ENCODE measurements at regions not wholly inside any gene's neighbourhood (a gene's known extent, or its start where the extent isn't known, plus 50 kb on each side); places are given as distances from the start of the nearest gene placed in this dataset.

DNA sequence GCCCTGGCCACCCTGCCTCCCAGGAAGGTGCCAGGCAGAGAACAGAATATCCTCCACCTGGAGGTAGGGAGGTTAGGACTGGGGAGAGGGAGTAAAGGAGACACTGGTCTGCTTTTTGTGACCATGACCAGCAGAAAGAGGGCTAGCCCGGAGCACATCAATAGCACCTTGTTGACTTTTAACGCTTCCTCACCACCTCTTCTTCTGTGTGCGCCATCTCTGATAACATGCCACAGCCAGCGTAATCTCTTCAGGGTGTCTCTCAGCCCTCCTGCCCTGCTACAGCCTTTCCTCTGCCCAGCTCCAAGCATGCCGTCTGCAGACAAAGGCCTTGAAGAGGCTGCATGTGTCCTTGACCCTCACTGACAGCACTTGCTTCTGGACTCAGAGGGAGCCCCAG, 50.9 kb upstream of the GJA5 start:
- ATAC-seq = peak; percentile 90
- no peak for DNase-seq
- intact Hi-C loops (cut with micrococcal nuclease) = no loop called here

DNA sequence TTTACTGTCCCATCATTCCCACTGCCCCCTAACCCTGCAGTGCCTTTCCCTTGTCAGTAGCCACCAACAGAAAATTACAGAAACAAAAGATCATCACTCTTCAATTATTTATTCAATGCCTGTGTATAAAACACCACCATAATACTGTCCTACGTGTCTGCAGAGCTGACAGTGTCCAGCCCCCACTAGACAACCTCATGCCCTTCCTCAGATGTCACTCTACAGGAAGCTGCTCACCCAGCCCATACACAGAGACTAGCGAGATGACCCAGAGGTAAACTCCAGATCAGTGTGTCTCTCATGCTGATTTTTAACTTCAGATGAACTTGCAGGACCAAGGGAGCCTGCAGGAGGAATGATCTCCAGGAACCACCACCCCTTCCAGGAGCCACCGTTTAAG, 51.3 kb upstream of the GJA5 start:
- DNase-seq (no peak), ATAC-seq (peak; percentile 54)
- intact Hi-C loops (cut with micrococcal nuclease) = no loop called here

DNA sequence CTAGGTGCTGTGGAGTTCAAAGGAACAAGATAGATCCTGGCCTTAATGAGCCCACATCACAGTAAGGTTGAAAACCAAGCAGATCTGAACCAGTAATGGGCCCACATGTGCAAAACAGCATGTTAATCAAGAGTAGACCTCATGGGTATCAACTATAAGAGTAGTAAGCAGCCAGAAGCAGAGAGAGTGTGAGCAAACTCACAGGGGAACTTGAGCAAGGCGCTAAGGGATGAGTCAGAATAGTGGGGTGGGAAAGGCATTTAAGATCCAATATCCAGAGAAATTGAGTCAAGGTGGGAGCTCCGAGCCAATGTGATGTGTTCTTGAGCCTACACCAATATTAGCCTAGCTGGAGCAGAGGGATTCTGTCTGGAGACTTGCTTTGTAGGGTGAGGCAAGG, 52.4 kb upstream of the GJA5 start:
- intact Hi-C loops (cut with micrococcal nuclease) = no loop called here
- ATAC-seq (no peak), DNase-seq (no peak)

GRCh38 chr1:147815503-147815902, 55.1 kb upstream of the GJA5 start:
- intact Hi-C loops (cut with micrococcal nuclease) = no loop called here
- ATAC-seq = no peak
- DNase-seq = no peak

DNA sequence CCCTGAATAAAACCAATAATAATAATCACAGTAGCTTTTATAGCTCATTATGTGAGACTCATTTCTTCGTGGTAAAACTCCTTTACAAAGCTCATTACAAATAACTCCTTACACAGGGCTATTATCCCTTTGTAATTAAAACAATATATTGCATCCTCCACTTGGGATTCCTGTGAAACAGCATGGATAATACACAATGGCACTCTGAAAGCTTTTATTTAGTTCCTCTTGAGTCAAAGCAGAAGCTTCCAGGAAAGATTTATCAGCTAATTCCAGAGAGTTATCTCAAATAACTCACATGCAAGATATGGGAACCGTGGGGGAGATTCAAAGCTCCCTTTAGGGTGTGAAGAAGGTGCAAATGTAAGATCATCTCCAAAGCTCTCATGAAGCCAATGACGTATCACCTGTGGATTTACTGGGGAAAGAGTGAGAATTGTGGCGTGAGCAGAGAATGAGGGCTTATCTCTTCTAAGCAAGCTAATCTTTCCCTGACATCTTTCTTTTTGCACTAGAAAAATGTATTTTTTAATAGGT, 60.4 kb upstream of the GJA5 start:
- ATAC-seq = no peak

GRCh38 chr1:147821883-147822282, 61.5 kb upstream of the GJA5 start:
- no peak for DNase-seq
- intact Hi-C loops (cut with micrococcal nuclease) = no loop called here
- ATAC-seq = peak; percentile 98

More for the DNA sequence above, 60.4 kb upstream of the GJA5 start:
- no peak for DNase-seq
- intact Hi-C loops (cut with micrococcal nuclease) = no loop called here

DNA sequence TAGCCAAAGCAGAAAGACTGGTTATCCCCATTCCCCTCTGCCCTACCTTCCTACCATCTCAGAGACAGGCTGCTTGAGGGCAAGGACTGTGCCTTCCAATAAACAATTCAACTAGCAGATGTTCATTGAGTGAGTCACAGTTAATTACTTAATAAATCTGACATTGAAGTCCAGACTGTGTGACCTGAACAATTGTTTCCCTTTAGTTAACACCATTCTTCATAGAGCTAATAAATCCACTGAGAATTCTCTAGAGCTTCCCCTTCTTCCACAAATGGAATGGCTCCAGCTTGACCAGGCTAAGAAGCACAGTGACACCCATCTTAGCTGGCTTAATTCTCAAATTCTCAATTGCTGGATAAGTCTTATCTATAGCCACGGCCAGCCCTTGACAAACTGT, 61.9 kb upstream of the GJA5 start:
- ATAC-seq = peak; percentile 63
- no peak for DNase-seq
- intact Hi-C loops (cut with micrococcal nuclease) = no loop called here

DNA sequence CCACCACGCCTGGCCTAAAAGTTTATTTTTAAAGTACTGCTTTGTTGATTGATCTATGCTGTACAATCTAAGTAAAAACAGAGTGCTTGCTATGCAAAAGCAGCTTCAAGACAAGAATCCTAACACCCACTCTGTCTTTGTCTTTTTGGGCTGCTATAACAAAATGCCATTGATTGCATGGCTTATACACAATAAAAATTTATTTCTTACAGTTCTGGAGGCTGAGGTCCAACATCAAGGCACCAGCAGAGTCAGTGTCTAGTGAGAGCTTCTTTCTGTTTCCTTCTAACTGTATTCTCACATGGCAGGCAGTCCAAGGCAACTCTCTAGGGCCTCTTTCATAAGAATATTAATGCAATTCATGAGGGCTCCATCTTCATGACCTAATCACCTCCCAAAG, 63.6 kb upstream of the GJA5 start:
- DNase-seq (no peak), ATAC-seq (no peak)
- intact Hi-C loops (cut with micrococcal nuclease) = no loop called here

GRCh38 chr1:147824798-147825197, 64.4 kb upstream of the GJA5 start:
- no peak for DNase-seq
- intact Hi-C loops (cut with micrococcal nuclease) = no loop called here
- ATAC-seq = no peak

GRCh38 chr1:147825586-147825985, 65.2 kb upstream of the GJA5 start:
- intact Hi-C loops (cut with micrococcal nuclease) = no loop called here
- ATAC-seq (no peak), DNase-seq (no peak)

- no peak for ATAC-seq
- intact Hi-C loops (cut with micrococcal nuclease) = no loop called here
- no peak for DNase-seq
Observed at GRCh38 chr1:147826259-147826658, 65.9 kb upstream of the GJA5 start.

DNA sequence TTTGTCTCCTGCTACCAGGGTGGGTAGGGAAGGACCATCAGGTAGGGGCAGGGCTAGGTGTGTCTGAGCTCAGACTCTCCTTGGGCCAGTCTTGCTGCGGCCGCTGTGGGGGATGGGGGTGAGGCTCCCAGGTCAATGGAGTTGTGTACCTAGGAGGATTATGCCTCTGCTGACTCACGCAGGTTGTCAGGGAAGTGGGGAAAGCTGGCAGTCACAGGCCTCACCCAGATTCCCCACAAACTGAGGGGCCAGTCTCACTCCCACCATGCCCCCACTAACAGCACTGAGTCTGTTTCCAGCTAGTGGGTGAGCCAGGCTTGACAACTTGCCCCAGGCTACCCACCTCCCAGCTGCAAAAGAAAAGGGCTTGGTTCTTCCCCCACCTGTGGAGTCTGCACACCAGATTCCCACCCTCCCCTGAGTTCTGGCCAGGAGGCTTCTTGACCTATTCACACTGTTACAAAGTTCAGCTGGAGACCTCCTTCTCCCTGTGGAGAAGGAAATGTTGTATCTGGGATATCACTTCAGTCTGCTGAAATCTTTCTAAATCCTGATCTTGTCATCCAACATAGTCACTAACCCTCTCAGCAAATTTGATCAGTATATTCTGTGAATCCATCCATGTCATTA, 69.2 kb upstream of the GJA8 start:
- DNase-seq = no peak
- no peak for ATAC-seq
- intact Hi-C loops (cut with micrococcal nuclease) = no loop called here

- intact Hi-C loops (cut with micrococcal nuclease) = no loop called here
- DNase-seq (no peak), ATAC-seq (no peak)
Observed at GRCh38 chr1:147834181-147834580, 68.4 kb upstream of the GJA8 start.

DNA sequence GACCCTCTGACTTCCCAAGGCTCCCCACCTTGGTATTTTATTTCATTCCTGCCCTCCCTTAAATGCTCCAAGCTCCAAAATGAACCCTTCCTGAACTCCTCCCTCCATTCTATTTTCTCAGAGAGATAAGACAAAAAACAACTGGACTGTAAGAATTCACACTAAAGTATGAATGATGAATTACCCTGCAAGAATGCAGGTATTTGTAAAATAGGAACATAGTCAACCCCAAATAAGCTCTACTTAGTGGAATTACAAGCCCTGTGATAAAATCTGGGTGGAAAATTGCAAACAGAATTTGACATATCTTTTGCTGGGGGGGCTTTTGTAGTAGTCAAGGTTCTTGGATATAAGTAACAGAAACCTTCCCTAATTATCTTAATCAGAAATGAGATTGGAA, 67.8 kb upstream of the GJA8 start:
- intact Hi-C loops (cut with micrococcal nuclease) = no loop called here
- ATAC-seq = no peak

GRCh38 chr1:147837129-147837963, 65.2 kb upstream of the GJA8 start:
- DNase-seq (no peak), ATAC-seq (no peak)
- intact Hi-C loops (cut with micrococcal nuclease) = no loop called here

More for the DNA sequence above, 67.8 kb upstream of the GJA8 start:
- no peak for DNase-seq

- ATAC-seq (no peak), DNase-seq (no peak)
- intact Hi-C loops (cut with micrococcal nuclease) = no loop called here
Observed at GRCh38 chr1:147837964-147838292, 64.7 kb upstream of the GJA8 start.

DNA sequence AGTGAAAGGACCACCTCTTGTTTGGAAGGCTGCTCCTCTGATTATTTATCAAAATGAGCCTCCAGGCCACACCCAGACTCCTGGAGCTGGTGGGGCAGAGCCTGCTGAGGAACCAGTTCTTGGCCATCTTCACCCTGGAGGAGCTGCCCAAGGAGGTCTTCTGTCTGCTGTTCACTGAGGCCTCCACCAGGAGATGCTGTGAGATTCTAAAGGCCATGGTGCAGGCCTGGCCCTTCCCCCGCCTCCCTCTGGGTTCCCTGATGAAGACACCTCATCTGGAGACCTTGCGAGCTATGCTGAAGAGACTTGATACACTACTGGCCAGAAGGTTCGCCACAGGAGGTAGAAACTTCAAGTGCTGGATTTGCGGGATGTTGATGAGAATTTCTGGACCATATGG, 61.7 kb upstream of the GJA8 start:
- ATAC-seq (no peak), DNase-seq (no peak)
- intact Hi-C loops (cut with micrococcal nuclease) = no loop called here

GRCh38 chr1:147842578-147842977, 60.0 kb upstream of the GJA8 start:
- ATAC-seq (no peak), DNase-seq (no peak)
- intact Hi-C loops (cut with micrococcal nuclease) = no loop called here

GRCh38 chr1:147843486-147843885, 59.1 kb upstream of the GJA8 start:
- intact Hi-C loops (cut with micrococcal nuclease) = no loop called here
- DNase-seq (no peak), ATAC-seq (no peak)

DNA sequence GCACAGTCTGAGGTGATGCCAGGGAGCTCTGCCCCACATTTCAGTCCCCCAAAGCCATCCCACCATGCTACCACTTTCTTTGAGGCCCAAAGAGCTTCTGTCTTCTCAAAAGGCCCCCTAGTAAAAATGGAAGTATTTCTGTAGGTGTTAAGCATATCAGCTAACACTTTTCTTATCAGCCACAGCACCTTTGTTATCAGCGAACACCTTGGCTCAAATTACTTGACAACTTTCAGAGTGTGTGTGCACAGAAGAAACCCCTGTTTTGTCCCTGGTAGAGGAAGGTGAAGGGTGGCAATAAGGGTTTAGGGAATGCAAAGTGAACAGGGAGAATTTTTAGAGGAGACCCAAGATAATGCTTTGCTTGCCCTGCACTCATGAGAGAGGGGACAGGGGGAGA, 54.8 kb upstream of the GJA8 start:
- DNase-seq (no peak), ATAC-seq (no peak)
- intact Hi-C loops (cut with micrococcal nuclease) = no loop called here

Data from left ventricle myocardium superior (tissue), 1 donor.